Pancreas (tissue), 10 donors: ENCODE measurements at regions not wholly inside any gene's neighbourhood (a gene's known extent, or its start where the extent isn't known, plus 50 kb on each side); places are given as distances from the start of the nearest gene placed in this dataset.

ENCODE experiments used
- ATAC-seq, 4 donors: fragments of 200-7000 bp; cut with Tn5 transposase; one replicate each; pipeline versions ENCODE4 v1.8.0 to v1.9.1; 2020; ENCODE audit warnings: mild to moderate bottlenecking in 4 of 4, moderate library complexity in 4 of 4
- DNase-seq, 6 donors: peaks; one replicate each; pipeline ENCODE4 v3.0.0-alpha.2; 2020
- FAIRE-seq: peaks from 2 replicates; lab custom pipeline; 2012; peaks lifted over from hg19 to GRCh38; lab: Jason Lieb, UNC
- H3K27ac ChIP-seq, 4 donors: fragments of 200-600 bp; sonication (generic); 1 replicate in 3 of 4; 2 replicates in 1 of 4; pipeline versions ENCODE4 v1.5.0 to v1.8.0; 2020
- H3K27me3 ChIP-seq, 4 donors: fragments of 200-600 bp; one replicate each; pipeline ENCODE4 v1.8.0; 2021
- H3K36me3 ChIP-seq, 3 donors: fragments of 200-600 bp; sonication (generic) in 1 of 3; one replicate each; pipeline versions ENCODE4 v1.5.0 to v1.8.0; 2020 to 2021
- H3K4me1 ChIP-seq, 3 donors: fragments of 200-600 bp; one replicate each; pipeline ENCODE4 v1.8.0; 2021
- H3K4me3 ChIP-seq, 4 donors: fragments of 200-600 bp; sonication (generic) in 2 of 4; one replicate each; pipeline versions ENCODE4 v1.5.0 to v1.8.0; 2020 to 2021
- H3K9me3 ChIP-seq, 4 donors: fragments of 200-600 bp; one replicate each; pipeline ENCODE4 v1.8.0; 2021
- CTCF ChIP-seq, 4 donors: fragments of 200-600 bp; sonication (generic) in 3 of 4; IDR thresholded peaks; one replicate each; pipeline versions ENCODE4 v1.5.0 to v1.8.0; 2021; ENCODE audit warnings: antibody characterized with exemption in 4 of 4
- WGBS, 2 donors: extraction: QIAGEN DNeasy Blood & Tissue Kit; methylation state at CpG; one replicate each; pipeline ENCODE4 v1.1.7; 2013; 5-methylcytosine and 5-hydroxymethylcytosine counted together
- intact Hi-C, 3 donors: fragments of 100-400 bp; cut with DNase I; formaldehyde crosslinking; loops; one replicate each; pipeline versions ENCODE4 v1.11.1 to v1.14.2; 2022
- donor health status: healthy with polysubstance abuse.
- donor health status: DM: no; HTN: no; CAD: no; lungs with moderate emphysema.
- donor health status: DM: no; HTN: no; CAD: no.
- donor health status: control.
- donor health status: control.
- donor health status: Bipolar disorder and iron deficiency.
- donor health status: DM: yes; HTN: yes; CAD: no.
- donor health status: DM: no; HTN: no; CAD: no.
- donor health status: DM: no; HTN: no; CAD: no.
- donor health status: DM: yes; HTN: yes; CAD: no.

GRCh38 chr5:163190784-163191183 is 246.6 kb upstream of the CCNG1 start:
- DNase-seq, result no peak
- no peak for FAIRE-seq
- H3K9me3 ChIP-seq, result no peaks in the 10 kb centered on the region
- 41 to 47% methylated on average over 1 of the region's 1 CpG for whole genome bisulfite sequencing, 2 donors
- intact Hi-C loops, result no loop called here
- no peak overlapping the region for H3K27ac ChIP-seq
- H3K4me1 ChIP-seq, result no peaks in the 10 kb centered on the region
- no peaks in the 10 kb centered on the region for H3K27me3 ChIP-seq
- H3K4me3 ChIP-seq, result no peak overlapping the region
- no peak for ATAC-seq
- H3K36me3 ChIP-seq, result no peaks in the 10 kb centered on the region
- no peak for TF ChIP-seq CTCF (IDR thresholded peaks at IDR 0.05)

GRCh38 chr5:163193886-163194285 is 243.5 kb upstream of the CCNG1 start:
- ATAC-seq, result no peak
- H3K27ac ChIP-seq, result no peak overlapping the region
- no peaks in the 10 kb centered on the region for H3K27me3 ChIP-seq
- TF ChIP-seq CTCF (IDR thresholded peaks at IDR 0.05), result no peak
- FAIRE-seq, result no peak
- no peaks in the 10 kb centered on the region for H3K36me3 ChIP-seq
- H3K9me3 ChIP-seq, result no peaks in the 10 kb centered on the region
- no peaks in the 10 kb centered on the region for H3K4me1 ChIP-seq
- 78 to 85% methylated on average over 7 of the region's 7 CpGs for WGBS, 2 donors
- no peak overlapping the region for H3K4me3 ChIP-seq
- DNase-seq, result no peak
- intact Hi-C loops, result no loop called here

- ATAC-seq (no peak), DNase-seq (no peak), FAIRE-seq (no peak)
- Histone ChIP-seq H3K27ac (no peak overlapping the region), H3K9me3 (no peaks in the 10 kb centered on the region), H3K36me3 (no peaks in the 10 kb centered on the region), H3K27me3 (no peaks in the 10 kb centered on the region), H3K4me3 (no peak overlapping the region), H3K4me1 (no peaks in the 10 kb centered on the region)
- TF ChIP-seq CTCF (IDR thresholded peaks at IDR 0.05), result no peak
- intact Hi-C loops, result no loop called here
These were observed 231.8 kb upstream of the CCNG1 start for GRCh38 chr5:163205645-163206044.

- ATAC-seq (no peak), DNase-seq (no peak), FAIRE-seq (no peak)
- H3K36me3 ChIP-seq, result no peaks in the 10 kb centered on the region
- 47 to 49% methylated on average over 4 of the region's 4 CpGs for WGBS, 2 donors
- H3K4me3 ChIP-seq, result no peak overlapping the region
- H3K27ac ChIP-seq, result no peak overlapping the region
- no peak for TF ChIP-seq CTCF (IDR thresholded peaks at IDR 0.05)
- intact Hi-C loops, result no loop called here
- H3K9me3 ChIP-seq, result no peaks in the 10 kb centered on the region
- H3K4me1 ChIP-seq, result no peaks in the 10 kb centered on the region
- H3K27me3 ChIP-seq, result no peaks in the 10 kb centered on the region
These were observed 215.8 kb upstream of the CCNG1 start for GRCh38 chr5:163221581-163221980.

GRCh38 chr5:163222982-163223381 is 214.4 kb upstream of the CCNG1 start:
- no peak for TF ChIP-seq CTCF (IDR thresholded peaks at IDR 0.05)
- H3K4me1 ChIP-seq, result no peaks in the 10 kb centered on the region
- intact Hi-C loops, result no loop called here
- no peaks in the 10 kb centered on the region for H3K27me3 ChIP-seq
- no peak for ATAC-seq
- no peak overlapping the region for H3K4me3 ChIP-seq
- no peaks in the 10 kb centered on the region for H3K36me3 ChIP-seq
- H3K9me3 ChIP-seq, result no peaks in the 10 kb centered on the region
- no peak overlapping the region for H3K27ac ChIP-seq
- no peak for FAIRE-seq
- no peak for DNase-seq
- 41 to 65% methylated on average over 1 of the region's 1 CpG for WGBS, 2 donors
